Keratinocyte (primary cell): ENCODE measurements at regions not wholly inside any gene's neighbourhood (a gene's known extent, or its start where the extent isn't known, plus 50 kb on each side); places are given as distances from the start of the nearest gene placed in this dataset.

Experiments
- CTCF ChIP-seq, 3 experiments: IDR thresholded peaks in 1 of 3; conservative IDR thresholded peaks in 1 of 3; optimal IDR thresholded peaks in 1 of 3; 2 replicates in 2 of 3; 3 replicates in 1 of 3; pipeline versions ENCODE3 to v1.5.1; 2011; ENCODE audit warnings: low read length in 3 of 3, mild to moderate bottlenecking in 3 of 3, moderate library complexity in 2 of 3, control low read depth in 1 of 3, inconsistent platforms in 1 of 3; ENCODE audit not compliant: insufficient read depth in 2 of 3; ENCODE audit errors: extremely low read depth in 1 of 3
- EZH2 ChIP-seq: IDR thresholded peaks from one replicate; pipeline ENCODE4 v1.6.1; 2012; ENCODE audit warnings: inconsistent platforms, mild to moderate bottlenecking, low read length, moderate library complexity

DNA sequence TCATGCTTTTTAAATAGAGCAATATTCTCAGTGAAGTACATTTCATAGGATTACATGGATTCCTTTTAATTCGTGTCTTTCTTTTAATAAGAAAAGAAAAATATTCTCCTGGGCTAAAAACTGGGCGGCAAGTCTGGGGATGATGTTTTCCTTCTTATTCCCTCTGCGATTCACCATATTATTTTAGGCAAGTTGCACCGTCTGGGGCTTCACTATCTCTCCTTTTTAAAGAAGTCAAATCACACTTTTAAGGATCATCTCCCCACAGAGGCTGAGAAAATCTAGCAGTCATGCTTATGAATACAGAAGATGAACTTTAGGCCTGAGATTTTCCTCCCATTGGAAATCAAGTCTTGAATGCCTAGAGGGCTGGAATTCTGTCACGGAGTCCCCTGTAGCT lies 104.1 kb downstream of the COPS8 start:
- TF ChIP-seq CTCF (optimal IDR thresholded peaks at IDR 0.05 in 1 of 3, IDR thresholded peaks at IDR 0.05 in 1 of 3, conservative IDR thresholded peaks at IDR 0.05 in 1 of 3; ENCODE audit: extremely low read depth in 1 of 3, insufficient read depth in 2 of 3, low read length in 3 of 3) (no peak), EZH2 (no peak)
